ENCODE measurements at regions not wholly inside any gene's neighbourhood (a gene's known extent, or its start where the extent isn't known, plus 50 kb on each side); places are given as distances from the start of the nearest gene placed in this dataset.

- TF ChIP-seq CTCF (IDR thresholded peaks at IDR 0.05; ENCODE audit: poor library complexity, severe bottlenecking) (no peak), EZH2 (IDR thresholded peaks at IDR 0.05; ENCODE audit: borderline replicate concordance, insufficient read depth, low read length, poor library complexity, severe bottlenecking) (no peak), EP300 (conservative IDR thresholded peaks at IDR 0.05; ENCODE audit: poor library complexity, severe bottlenecking) (no peak), RAD21 (conservative IDR thresholded peaks at IDR 0.05) (no peak), TAF1 (IDR thresholded peaks at IDR 0.05; ENCODE audit: low read depth) (no peak), POLR2AphosphoS5 (IDR thresholded peaks at IDR 0.05) (no peak), MXI1 (conservative IDR thresholded peaks at IDR 0.05; ENCODE audit: poor library complexity, severe bottlenecking) (no peak), REST (IDR thresholded peaks at IDR 0.05; ENCODE audit: borderline replicate concordance) (no peak), SMC3 (conservative IDR thresholded peaks at IDR 0.05; ENCODE audit: poor library complexity) (no peak)
These were observed 122.6 kb upstream of the GSE1 start for GRCh38 chr16:85490407-85491057.
